ENCODE measurements at regions not wholly inside any gene's neighbourhood (a gene's known extent, or its start where the extent isn't known, plus 50 kb on each side); places are given as distances from the start of the nearest gene placed in this dataset.

GRCh38 chr9:7376213-7376612, 423.4 kb downstream of the DMAC1 start:
- POLR2A ChIA-PET, result no interaction called here
- H3K27me3 ChIP-seq (ENCODE audit: control insufficient read depth, insufficient read depth, low read length), result no peaks in the 10 kb centered on the region
- H3K36me3 ChIP-seq (ENCODE audit: control insufficient read depth, insufficient read depth, low read length), result no peaks in the 10 kb centered on the region
- DNase-seq (ENCODE audit: low read depth), result no peak
- TF ChIP-seq CTCF (IDR thresholded peaks at IDR 0.05; ENCODE audit: insufficient read depth, low read depth, low read length), result no peak
- H3K4me3 ChIP-seq (ENCODE audit: low read depth, low read length), result no peak overlapping the region
- CTCF ChIA-PET, result interaction anchor here (0.7 kb wide), 1 partner anchor 18 kb away, joined by 3 read pairs; no protein-coding TSS in a partner anchor

GRCh38 chr9:7375013-7375511, 424.5 kb downstream of the DMAC1 start:
- TF ChIP-seq CTCF (IDR thresholded peaks at IDR 0.05; ENCODE audit: insufficient read depth, low read depth, low read length), result no peak
- no peak overlapping the region for H3K4me3 ChIP-seq (ENCODE audit: low read depth, low read length)
- no peaks in the 10 kb centered on the region for H3K36me3 ChIP-seq (ENCODE audit: control insufficient read depth, insufficient read depth, low read length)
- ChIA-PET POLR2A (no interaction called here), CTCF (interaction anchor here (1.2 kb wide), 1 partner anchor 27 kb away, joined by 4 read pairs; no protein-coding TSS in a partner anchor)
- DNase-seq (ENCODE audit: low read depth), result no peak
- no peaks in the 10 kb centered on the region for H3K27me3 ChIP-seq (ENCODE audit: control insufficient read depth, insufficient read depth, low read length)

- DNase-seq (ENCODE audit: low read depth), result no peak
- TF ChIP-seq CTCF (IDR thresholded peaks at IDR 0.05; ENCODE audit: insufficient read depth, low read depth, low read length), result no peak
- no peaks in the 10 kb centered on the region for H3K27me3 ChIP-seq (ENCODE audit: control insufficient read depth, insufficient read depth, low read length)
- ChIA-PET CTCF (interaction anchor here (1.8 kb wide), 1 partner anchor 31 kb away, joined by 5 read pairs; no protein-coding TSS in a partner anchor), POLR2A (no interaction called here)
- no peaks in the 10 kb centered on the region for H3K36me3 ChIP-seq (ENCODE audit: control insufficient read depth, insufficient read depth, low read length)
- no peak overlapping the region for H3K4me3 ChIP-seq (ENCODE audit: low read depth, low read length)
These were observed 428.6 kb downstream of the DMAC1 start for GRCh38 chr9:7370988-7371387.

GRCh38 chr9:7370381-7370780, 429.2 kb downstream of the DMAC1 start:
- H3K27me3 ChIP-seq (ENCODE audit: control insufficient read depth, insufficient read depth, low read length), result no peaks in the 10 kb centered on the region
- no peak for TF ChIP-seq CTCF (IDR thresholded peaks at IDR 0.05; ENCODE audit: insufficient read depth, low read depth, low read length)
- DNase-seq (ENCODE audit: low read depth), result no peak
- H3K36me3 ChIP-seq (ENCODE audit: control insufficient read depth, insufficient read depth, low read length), result no peaks in the 10 kb centered on the region
- ChIA-PET POLR2A (interaction anchor here (0.6 kb wide), 1 partner anchor 20 kb away, joined by 3 read pairs; no protein-coding TSS in a partner anchor), CTCF (interaction anchor here (1.8 kb wide), 1 partner anchor 32 kb away, joined by 5 read pairs; no protein-coding TSS in a partner anchor)
- no peak overlapping the region for H3K4me3 ChIP-seq (ENCODE audit: low read depth, low read length)

GRCh38 chr9:7369384-7369821, 430.2 kb downstream of the DMAC1 start:
- TF ChIP-seq CTCF (IDR thresholded peaks at IDR 0.05; ENCODE audit: insufficient read depth, low read depth, low read length), result no peak
- POLR2A ChIA-PET, result no interaction called here
- CTCF ChIA-PET, result interaction anchor here (1.5 to 1.8 kb wide), 2 partner anchors 33 to 317 kb away, joined by 3 to 5 read pairs; no protein-coding TSS in a partner anchor
- H3K36me3 ChIP-seq (ENCODE audit: control insufficient read depth, insufficient read depth, low read length), result no peaks in the 10 kb centered on the region
- no peaks in the 10 kb centered on the region for H3K27me3 ChIP-seq (ENCODE audit: control insufficient read depth, insufficient read depth, low read length)
- no peak for DNase-seq (ENCODE audit: low read depth)
- no peak overlapping the region for H3K4me3 ChIP-seq (ENCODE audit: low read depth, low read length)

Measured in BJ (cell line).